Fibroblast of mammary gland (primary cell): ENCODE measurements at regions not wholly inside any gene's neighbourhood (a gene's known extent, or its start where the extent isn't known, plus 50 kb on each side); places are given as distances from the start of the nearest gene placed in this dataset.

Experiments
- DNase-seq: peaks from one replicate; pipeline ENCODE4 v3.0.0-alpha.2; 2010; ENCODE audit warnings: low read depth
- H3K4me3 ChIP-seq: 2 replicates; pipeline ENCODE4 v1.5.1; 2011; ENCODE audit warnings: low read depth, mild to moderate bottlenecking, low read length, moderate library complexity; ENCODE audit not compliant: control insufficient read depth
- TF ChIP-seq, protein P1 (sequence below): conservative IDR thresholded peaks from 2 replicates; pipeline ENCODE4 v1.5.1; 2011; ENCODE audit warnings: low read depth, low read length, inconsistent platforms; ENCODE audit not compliant: control insufficient read depth, insufficient read depth

GRCh38 chr10:123346581-123346980 is 192.4 kb downstream of the BUB3 start:
- no peak for DNase-seq
- TF ChIP-seq, protein P1, sequence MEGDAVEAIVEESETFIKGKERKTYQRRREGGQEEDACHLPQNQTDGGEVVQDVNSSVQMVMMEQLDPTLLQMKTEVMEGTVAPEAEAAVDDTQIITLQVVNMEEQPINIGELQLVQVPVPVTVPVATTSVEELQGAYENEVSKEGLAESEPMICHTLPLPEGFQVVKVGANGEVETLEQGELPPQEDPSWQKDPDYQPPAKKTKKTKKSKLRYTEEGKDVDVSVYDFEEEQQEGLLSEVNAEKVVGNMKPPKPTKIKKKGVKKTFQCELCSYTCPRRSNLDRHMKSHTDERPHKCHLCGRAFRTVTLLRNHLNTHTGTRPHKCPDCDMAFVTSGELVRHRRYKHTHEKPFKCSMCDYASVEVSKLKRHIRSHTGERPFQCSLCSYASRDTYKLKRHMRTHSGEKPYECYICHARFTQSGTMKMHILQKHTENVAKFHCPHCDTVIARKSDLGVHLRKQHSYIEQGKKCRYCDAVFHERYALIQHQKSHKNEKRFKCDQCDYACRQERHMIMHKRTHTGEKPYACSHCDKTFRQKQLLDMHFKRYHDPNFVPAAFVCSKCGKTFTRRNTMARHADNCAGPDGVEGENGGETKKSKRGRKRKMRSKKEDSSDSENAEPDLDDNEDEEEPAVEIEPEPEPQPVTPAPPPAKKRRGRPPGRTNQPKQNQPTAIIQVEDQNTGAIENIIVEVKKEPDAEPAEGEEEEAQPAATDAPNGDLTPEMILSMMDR, result no peak
- no peak overlapping the region for H3K4me3 ChIP-seq

DNA sequence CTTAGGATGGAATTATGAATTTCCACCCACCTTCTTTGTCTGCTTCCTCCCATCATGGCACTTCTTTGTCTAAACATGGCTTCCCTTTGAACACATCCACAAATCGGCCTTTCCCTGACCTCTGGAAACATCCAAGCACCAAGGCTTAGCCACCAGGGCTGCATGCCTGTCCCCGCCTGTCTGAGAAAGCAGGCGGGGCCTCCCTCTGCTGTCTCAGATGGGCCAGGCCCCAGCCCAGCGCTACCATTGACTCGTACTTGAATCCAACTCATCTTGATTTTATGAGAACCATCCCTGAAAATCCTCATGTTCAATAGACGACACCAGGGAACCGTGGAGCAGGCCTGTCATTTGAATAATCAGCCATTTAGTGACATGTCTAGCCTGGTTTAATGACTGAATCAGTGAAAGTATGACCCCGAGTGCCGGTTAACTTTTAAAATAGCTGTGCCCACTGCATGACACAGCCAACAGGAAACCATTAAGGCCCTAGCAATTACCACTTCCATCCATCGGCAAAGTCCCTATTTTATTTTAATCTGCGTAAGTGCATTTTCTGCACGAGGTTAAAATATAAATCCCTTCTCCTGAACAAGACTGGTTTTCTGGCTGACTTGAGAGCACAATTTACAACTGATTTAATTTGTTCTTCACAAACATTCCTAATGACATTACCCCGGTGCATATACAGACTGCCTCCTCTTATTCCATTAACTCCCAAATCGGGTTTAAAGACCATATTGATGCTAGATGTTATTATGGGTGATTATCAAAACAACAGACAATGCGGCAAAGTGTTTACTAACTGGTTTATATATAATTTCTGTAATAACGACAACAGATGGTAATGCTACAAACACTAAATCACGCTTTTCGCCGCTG is 194.7 kb downstream of the BUB3 start:
- H3K4me3 ChIP-seq, result no peak overlapping the region
- TF ChIP-seq, protein P1, result no peak
- no peak for DNase-seq

DNA sequence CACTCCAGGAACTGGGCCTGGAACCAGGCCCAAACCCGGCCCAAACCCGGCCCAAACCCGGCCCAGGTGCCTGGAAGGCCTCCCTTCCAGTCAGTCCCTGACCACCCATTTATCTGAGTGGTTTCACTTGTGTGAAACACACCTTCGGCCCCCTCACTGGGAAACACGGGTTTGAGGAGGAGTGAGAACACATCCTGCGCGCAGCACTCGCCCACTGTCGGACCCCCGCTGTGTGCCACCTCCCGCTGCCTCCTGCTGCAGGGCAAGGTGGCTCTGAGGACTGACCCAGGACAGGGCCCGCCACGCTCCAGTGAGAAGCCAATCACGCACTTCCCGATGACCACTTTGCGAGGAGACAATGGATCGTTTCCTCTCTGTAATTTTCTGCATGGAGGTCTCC is 197.5 kb downstream of the BUB3 start:
- TF ChIP-seq, protein P1, result no peak
- no peak for DNase-seq
- H3K4me3 ChIP-seq, result no peak overlapping the region

GRCh38 chr10:123354521-123354920 is 200.3 kb downstream of the BUB3 start:
- DNase-seq, result no peak
- no peak overlapping the region for H3K4me3 ChIP-seq
- TF ChIP-seq, protein P1, result no peak

DNA sequence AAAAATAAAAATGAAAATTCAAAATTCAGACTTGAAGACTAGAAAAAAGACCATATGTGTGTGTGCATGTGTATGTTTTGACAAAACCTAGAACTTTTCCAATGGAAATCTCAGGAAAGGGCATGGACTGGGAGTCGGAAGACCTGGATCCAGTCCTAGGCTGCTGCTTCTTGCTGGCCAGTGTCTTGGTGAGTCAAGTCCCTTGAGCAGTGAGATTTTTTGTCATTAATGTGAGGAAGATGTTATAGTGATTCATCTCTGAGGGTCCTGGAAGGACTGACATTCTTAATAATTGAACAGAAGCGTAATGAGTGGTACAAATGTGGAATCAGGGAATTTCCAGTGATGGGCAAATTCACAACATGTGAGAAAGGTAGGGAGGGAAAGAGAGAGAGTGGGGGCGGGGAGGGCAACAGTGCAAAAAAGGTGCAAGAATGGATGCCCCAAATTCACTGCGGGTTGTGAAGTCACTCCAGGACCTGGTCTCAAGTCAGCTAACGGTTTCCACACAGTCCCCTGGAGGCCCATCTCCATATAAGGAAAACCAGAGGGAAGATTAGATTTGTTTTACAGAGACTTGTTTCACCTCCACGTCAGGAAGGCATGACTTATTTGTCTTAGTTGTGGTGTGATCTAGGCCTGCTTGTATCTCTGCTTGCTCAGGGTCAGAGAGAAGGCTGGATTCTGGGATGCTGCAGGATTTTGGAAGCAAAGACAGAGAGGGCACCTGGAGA is 201.7 kb downstream of the BUB3 start:
- no peak overlapping the region for H3K4me3 ChIP-seq
- peak; percentile 2 for DNase-seq

DNA sequence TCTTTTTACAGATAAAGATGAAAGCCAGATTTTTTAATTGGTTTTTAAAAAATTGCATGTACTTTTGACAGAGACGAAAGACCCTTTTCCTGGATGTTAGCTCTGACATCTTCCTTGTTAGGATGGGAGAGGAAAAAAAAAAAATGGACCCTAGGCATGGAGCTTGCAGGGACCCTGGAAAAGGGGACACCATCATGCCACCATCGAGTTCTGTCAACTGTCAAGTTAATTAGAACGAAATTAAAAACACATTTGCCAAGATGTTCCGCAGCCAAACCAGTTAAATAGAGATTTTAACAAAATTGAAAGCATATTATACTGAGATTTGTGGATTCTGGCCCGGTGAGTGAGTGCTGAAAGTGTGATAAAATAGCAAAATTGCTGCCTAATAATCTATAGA is 202.6 kb downstream of the BUB3 start:
- TF ChIP-seq, protein P1, result no peak
- no peak overlapping the region for H3K4me3 ChIP-seq
- DNase-seq, result no peak

More for the DNA sequence above, 201.7 kb downstream of the BUB3 start:
- TF ChIP-seq, protein P1, result no peak
